ENCODE measurements at regions not wholly inside any gene's neighbourhood (a gene's known extent, or its start where the extent isn't known, plus 50 kb on each side); places are given as distances from the start of the nearest gene placed in this dataset.

DNA sequence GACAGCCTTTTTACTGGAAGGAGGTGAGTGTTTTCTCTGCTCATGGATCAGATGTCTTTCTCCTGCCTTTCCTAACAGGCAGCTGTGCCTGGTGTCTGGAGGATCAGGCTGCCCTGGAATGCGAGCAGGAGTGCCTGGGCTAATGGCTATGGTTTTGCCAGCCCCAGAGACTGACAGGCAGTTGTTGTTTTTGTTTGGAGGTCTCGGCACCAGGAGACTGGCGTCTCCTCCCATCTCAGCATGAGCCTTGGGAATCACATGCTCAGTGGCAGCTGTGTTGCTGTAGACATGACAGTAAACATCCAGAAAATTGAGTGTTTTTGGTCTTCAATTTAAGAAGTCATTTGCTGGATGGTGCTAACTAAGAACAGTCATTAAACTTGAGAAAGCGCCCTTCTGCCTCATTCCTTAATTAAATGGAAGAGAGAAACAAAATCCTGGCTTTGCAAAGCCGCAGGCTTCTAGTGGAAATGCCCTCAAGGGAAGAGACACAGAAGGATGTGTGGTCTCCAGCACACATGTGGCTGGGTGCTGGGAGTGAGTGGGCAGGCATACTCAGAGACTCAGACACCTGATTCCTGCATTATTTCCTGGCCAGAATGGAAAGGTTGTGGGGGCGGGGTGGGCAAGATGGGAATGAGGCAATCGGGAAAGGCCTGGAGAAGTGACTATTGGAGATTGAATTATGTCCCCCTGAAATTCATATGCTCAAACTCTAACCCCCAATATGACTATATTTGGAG is 97.0 kb upstream of the NMNAT3 start:
- Histone ChIP-seq H3K36me3 (replicated peaks; ENCODE audit: insufficient read depth, low read length) (no peaks in the 10 kb centered on the region), H3K9me3 (replicated peaks; ENCODE audit: insufficient read depth, low read length) (no peaks in the 10 kb centered on the region), H3K27me3 (replicated peaks; ENCODE audit: insufficient read depth, low read length) (no peaks in the 10 kb centered on the region), H4K20me1 (ENCODE audit: insufficient read depth, low read length) (no peaks in the 10 kb centered on the region), H3K9me2 (replicated peaks; ENCODE audit: insufficient read depth, low read length) (no peaks in the 10 kb centered on the region), H3K9ac (ENCODE audit: low read length) (no peak overlapping the region), H2AFZ (ENCODE audit: low read length) (no peak overlapping the region), H3K79me2 (ENCODE audit: low read length) (no peaks in the 10 kb centered on the region), H3K27ac (ENCODE audit: low read length) (no peak overlapping the region), H3K4me3 (ENCODE audit: low read length) (no peak overlapping the region), H3K4me1 (ENCODE audit: low read length) (peaks cover 12% of the 10 kb centered on the region), H3K4me2 (ENCODE audit: low read depth, low read length) (no peak overlapping the region), H3F3A (ENCODE audit: insufficient read depth, low read length) (no peaks in the 10 kb centered on the region)
- TF ChIP-seq, protein P1, sequence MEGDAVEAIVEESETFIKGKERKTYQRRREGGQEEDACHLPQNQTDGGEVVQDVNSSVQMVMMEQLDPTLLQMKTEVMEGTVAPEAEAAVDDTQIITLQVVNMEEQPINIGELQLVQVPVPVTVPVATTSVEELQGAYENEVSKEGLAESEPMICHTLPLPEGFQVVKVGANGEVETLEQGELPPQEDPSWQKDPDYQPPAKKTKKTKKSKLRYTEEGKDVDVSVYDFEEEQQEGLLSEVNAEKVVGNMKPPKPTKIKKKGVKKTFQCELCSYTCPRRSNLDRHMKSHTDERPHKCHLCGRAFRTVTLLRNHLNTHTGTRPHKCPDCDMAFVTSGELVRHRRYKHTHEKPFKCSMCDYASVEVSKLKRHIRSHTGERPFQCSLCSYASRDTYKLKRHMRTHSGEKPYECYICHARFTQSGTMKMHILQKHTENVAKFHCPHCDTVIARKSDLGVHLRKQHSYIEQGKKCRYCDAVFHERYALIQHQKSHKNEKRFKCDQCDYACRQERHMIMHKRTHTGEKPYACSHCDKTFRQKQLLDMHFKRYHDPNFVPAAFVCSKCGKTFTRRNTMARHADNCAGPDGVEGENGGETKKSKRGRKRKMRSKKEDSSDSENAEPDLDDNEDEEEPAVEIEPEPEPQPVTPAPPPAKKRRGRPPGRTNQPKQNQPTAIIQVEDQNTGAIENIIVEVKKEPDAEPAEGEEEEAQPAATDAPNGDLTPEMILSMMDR (IDR thresholded peaks at IDR 0.05; ENCODE audit: low read length) = no peak
- TF ChIP-seq EZH2phosphoT487 (IDR thresholded peaks at IDR 0.05; ENCODE audit: low read length) (no peak), EZH2 (optimal IDR thresholded peaks at IDR 0.05; ENCODE audit: low read depth, low read length) (no peak)
- DNase-seq = no peak

DNA sequence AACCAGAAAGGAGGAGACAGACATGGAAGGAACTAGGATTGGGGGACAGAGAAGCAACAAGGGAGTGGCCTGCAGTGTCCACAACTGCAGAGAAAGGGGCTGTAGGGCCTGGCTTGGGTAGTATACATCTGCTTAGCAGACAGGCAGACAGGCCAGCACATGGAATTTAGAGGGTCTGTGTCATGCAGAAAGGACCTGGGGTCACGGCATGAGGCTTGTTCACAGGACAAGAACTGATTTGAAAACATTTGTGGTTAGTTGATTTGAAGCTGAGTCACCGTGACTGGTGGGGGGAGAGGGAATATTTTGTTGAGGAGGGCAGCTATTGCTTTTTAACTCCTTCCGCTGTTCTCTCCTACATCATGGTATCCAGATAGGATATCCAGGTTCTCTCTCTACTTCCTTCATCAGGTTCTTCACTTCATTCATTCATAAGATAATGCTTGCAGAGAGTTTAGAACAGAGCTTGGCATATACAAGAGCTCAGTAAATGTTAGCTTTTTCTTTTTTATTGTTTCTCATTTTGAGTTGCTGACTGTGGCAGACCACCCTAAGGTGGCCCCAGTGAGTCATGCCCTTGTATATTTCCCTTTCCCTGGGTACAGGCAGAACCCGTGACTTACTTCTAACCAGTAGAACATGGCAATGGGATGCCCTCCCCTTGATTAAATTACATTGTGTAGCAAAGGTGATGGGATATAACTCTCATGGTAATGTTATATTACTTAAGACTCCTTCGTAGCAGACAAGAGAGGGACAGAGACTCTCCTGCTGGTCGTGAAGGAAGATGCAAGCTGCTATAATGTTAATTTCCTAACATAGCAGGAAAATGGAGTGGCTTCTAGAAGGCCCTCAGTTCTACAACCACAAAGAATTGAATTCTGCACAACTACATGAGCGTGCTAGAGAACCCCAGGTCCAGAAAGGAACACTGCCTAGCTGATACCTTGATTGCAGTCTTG is 95.0 kb upstream of the NMNAT3 start:
- no peaks in the 10 kb centered on the region for H3K36me3 ChIP-seq (replicated peaks; ENCODE audit: insufficient read depth, low read length)
- H3K27ac ChIP-seq (ENCODE audit: low read length) = no peak overlapping the region
- no peak for DNase-seq

DNA sequence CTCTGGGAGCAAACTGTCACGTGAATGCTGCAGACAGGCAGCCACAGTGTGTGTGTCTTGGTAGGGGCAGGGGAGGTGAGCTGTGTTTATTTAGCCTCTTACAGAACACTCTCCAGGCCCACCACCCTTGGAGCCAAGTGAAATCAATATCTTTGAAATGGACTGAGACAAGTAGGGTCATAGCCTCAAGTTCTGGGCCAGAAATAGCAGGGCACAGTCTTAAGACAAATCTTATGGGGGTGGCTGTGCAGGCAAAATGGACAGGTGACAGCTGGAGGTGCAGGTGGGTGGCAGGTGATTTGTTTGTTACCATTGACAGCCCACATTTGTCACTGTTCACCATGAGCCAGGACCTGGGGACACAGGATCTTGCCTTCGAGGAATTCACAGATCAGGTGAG is 93.6 kb upstream of the NMNAT3 start:
- no peak for DNase-seq
- Histone ChIP-seq H3K4me3 (ENCODE audit: low read length) (no peak overlapping the region), H3K27me3 (replicated peaks; ENCODE audit: insufficient read depth, low read length) (no peaks in the 10 kb centered on the region), H3K79me2 (ENCODE audit: low read length) (no peaks in the 10 kb centered on the region), H4K20me1 (ENCODE audit: insufficient read depth, low read length) (no peaks in the 10 kb centered on the region), H3K36me3 (replicated peaks; ENCODE audit: insufficient read depth, low read length) (no peaks in the 10 kb centered on the region), H3K9me2 (replicated peaks; ENCODE audit: insufficient read depth, low read length) (no peaks in the 10 kb centered on the region), H3K4me2 (ENCODE audit: low read depth, low read length) (no peak overlapping the region), H3K9ac (ENCODE audit: low read length) (no peak overlapping the region), H3K9me3 (replicated peaks; ENCODE audit: insufficient read depth, low read length) (no peaks in the 10 kb centered on the region), H3K4me1 (ENCODE audit: low read length) (peaks cover 12% of the 10 kb centered on the region), H3F3A (ENCODE audit: insufficient read depth, low read length) (no peaks in the 10 kb centered on the region), H3K27ac (ENCODE audit: low read length) (no peak overlapping the region), H2AFZ (ENCODE audit: low read length) (no peak overlapping the region)
- TF ChIP-seq, protein P1 (IDR thresholded peaks at IDR 0.05; ENCODE audit: low read length) = no peak
- TF ChIP-seq EZH2 (optimal IDR thresholded peaks at IDR 0.05; ENCODE audit: low read depth, low read length) = no peak

More for the DNA sequence above, 95.0 kb upstream of the NMNAT3 start:
- Histone ChIP-seq H3F3A (ENCODE audit: insufficient read depth, low read length) (no peaks in the 10 kb centered on the region), H3K4me2 (ENCODE audit: low read depth, low read length) (no peak overlapping the region), H3K9ac (ENCODE audit: low read length) (no peak overlapping the region), H3K4me3 (ENCODE audit: low read length) (no peak overlapping the region), H3K9me2 (replicated peaks; ENCODE audit: insufficient read depth, low read length) (no peaks in the 10 kb centered on the region), H3K79me2 (ENCODE audit: low read length) (no peaks in the 10 kb centered on the region), H4K20me1 (ENCODE audit: insufficient read depth, low read length) (no peaks in the 10 kb centered on the region), H3K9me3 (replicated peaks; ENCODE audit: insufficient read depth, low read length) (no peaks in the 10 kb centered on the region), H2AFZ (ENCODE audit: low read length) (no peak overlapping the region), H3K27me3 (replicated peaks; ENCODE audit: insufficient read depth, low read length) (no peaks in the 10 kb centered on the region), H3K4me1 (ENCODE audit: low read length) (peaks cover 12% of the 10 kb centered on the region)
- no peak for TF ChIP-seq EZH2 (optimal IDR thresholded peaks at IDR 0.05; ENCODE audit: low read depth, low read length)

Measured in MM.1S (cell line).